Activated naive CD8-positive, alpha-beta T cell treated with anti-CD3 and anti-CD28 coated beads, Interleukin-2, amount 10 ng/mL, durations not matched to agents 7 days and 5 days (primary cell): ENCODE measurements at regions not wholly inside any gene's neighbourhood (a gene's known extent, or its start where the extent isn't known, plus 50 kb on each side); places are given as distances from the start of the nearest gene placed in this dataset.
"Not testable (repeated sequence)": the region's sequence is repeated elsewhere in the genome, so short reads cannot be mapped to it uniquely, and the experiment has no call there.

Experiments
- ATAC-seq: fragments of 150-1000 bp; cut with Tn5 transposase; one replicate; pipeline ENCODE4 v1.10.0; 2021; ENCODE audit warnings: low read depth, moderate library complexity
- POLR2A ChIA-PET: fragments of 350-600 bp; sonication (Branson Sonifier 250); formaldehyde crosslinking; loops from one replicate; lab custom pipeline; 2021; ENCODE audit warnings: antibody characterized with exemption; lab: Charles Lee
- DNase-seq: peaks from one replicate; pipeline ENCODE4 v3.0.0; 2021
- H3K27ac Mint-ChIP-seq: one replicate; pipeline ENCODE4 v1.8.0; 2022; ENCODE audit warnings: mild to moderate bottlenecking, mixed read lengths
- H3K27me3 Mint-ChIP-seq: one replicate; pipeline ENCODE4 v1.8.0; 2022; ENCODE audit warnings: mild to moderate bottlenecking, moderate library complexity, mixed read lengths
- H3K36me3 Mint-ChIP-seq: one replicate; pipeline ENCODE4 v1.8.0; 2021; ENCODE audit warnings: mild to moderate bottlenecking, mixed read lengths
- H3K4me1 Mint-ChIP-seq: one replicate; pipeline ENCODE4 v1.8.0; 2021; ENCODE audit warnings: mixed read lengths
- H3K4me3 Mint-ChIP-seq: one replicate; pipeline ENCODE4 v1.8.0; 2022; ENCODE audit warnings: mild to moderate bottlenecking, moderate library complexity, mixed read lengths
- H3K9me3 Mint-ChIP-seq: one replicate; pipeline ENCODE4 v1.8.0; 2021; ENCODE audit warnings: mixed read lengths

- POLR2A ChIA-PET: no interaction called here
- DNase-seq: no peak
- Mint-ChIP-seq H3K9me3 (peaks cover 2% of the 10 kb centered on the region), H3K36me3 (no peaks in the 10 kb centered on the region), H3K4me3 (no peak overlapping the region), H3K27me3 (peaks cover 2% of the 10 kb centered on the region), H3K4me1 (no peaks in the 10 kb centered on the region), H3K27ac (no peak overlapping the region)
- ATAC-seq: no peak
These were observed 267.5 kb downstream of the ANKRD50 start for GRCh38 chr4:124445071-124445470.

GRCh38 chr4:124449881-124450280 is 262.7 kb downstream of the ANKRD50 start:
- H3K27me3 Mint-ChIP-seq: no peaks in the 10 kb centered on the region
- peaks cover 2% of the 10 kb centered on the region for H3K9me3 Mint-ChIP-seq
- H3K4me1 Mint-ChIP-seq: no peaks in the 10 kb centered on the region
- POLR2A ChIA-PET: no interaction called here
- no peaks in the 10 kb centered on the region for H3K36me3 Mint-ChIP-seq
- ATAC-seq (no peak), DNase-seq (no peak)
- no peak overlapping the region for H3K27ac Mint-ChIP-seq
- no peak overlapping the region for H3K4me3 Mint-ChIP-seq

GRCh38 chr4:124450851-124451250 is 261.7 kb downstream of the ANKRD50 start:
- Mint-ChIP-seq H3K4me1 (no peaks in the 10 kb centered on the region), H3K27ac (no peak overlapping the region), H3K27me3 (no peaks in the 10 kb centered on the region), H3K4me3 (no peak overlapping the region), H3K36me3 (no peaks in the 10 kb centered on the region), H3K9me3 (peaks cover 2% of the 10 kb centered on the region)
- ATAC-seq (no peak), DNase-seq (no peak)
- POLR2A ChIA-PET: no interaction called here

GRCh38 chr4:124454772-124455270 is 257.7 kb downstream of the ANKRD50 start:
- H3K27me3 Mint-ChIP-seq: no peaks in the 10 kb centered on the region

GRCh38 chr4:124455671-124456070 is 256.9 kb downstream of the ANKRD50 start:
- no peak for DNase-seq
- ATAC-seq: no peak
- Mint-ChIP-seq H3K4me3 (no peak overlapping the region), H3K27me3 (no peaks in the 10 kb centered on the region), H3K4me1 (no peaks in the 10 kb centered on the region), H3K27ac (no peak overlapping the region), H3K9me3 (peaks cover 1% of the 10 kb centered on the region), H3K36me3 (no peaks in the 10 kb centered on the region)
- POLR2A ChIA-PET: no interaction called here

More at GRCh38 chr4:124454772-124455270, 257.7 kb downstream of the ANKRD50 start:
- H3K4me3 Mint-ChIP-seq: no peak overlapping the region
- no peaks in the 10 kb centered on the region for H3K4me1 Mint-ChIP-seq
- no peaks in the 10 kb centered on the region for H3K36me3 Mint-ChIP-seq
- H3K9me3 Mint-ChIP-seq: no peaks in the 10 kb centered on the region
- POLR2A ChIA-PET: no interaction called here
- DNase-seq (no peak), ATAC-seq (no peak)
- H3K27ac Mint-ChIP-seq: no peak overlapping the region

- ATAC-seq (no peak), DNase-seq (no peak)
- peaks cover 11% of the 10 kb centered on the region for H3K9me3 Mint-ChIP-seq
- no peaks in the 10 kb centered on the region for H3K36me3 Mint-ChIP-seq
- POLR2A ChIA-PET: no interaction called here
- no peaks in the 10 kb centered on the region for H3K4me1 Mint-ChIP-seq
- no peak overlapping the region for H3K4me3 Mint-ChIP-seq
- H3K27me3 Mint-ChIP-seq: no peaks in the 10 kb centered on the region
- H3K27ac Mint-ChIP-seq: no peak overlapping the region
These were observed 253.2 kb downstream of the ANKRD50 start for GRCh38 chr4:124459196-124459940.

GRCh38 chr4:124459941-124460310 is 252.6 kb downstream of the ANKRD50 start:
- Mint-ChIP-seq H3K9me3 (peaks cover 11% of the 10 kb centered on the region), H3K36me3 (no peaks in the 10 kb centered on the region), H3K27me3 (no peaks in the 10 kb centered on the region), H3K4me1 (no peaks in the 10 kb centered on the region), H3K27ac (no peak overlapping the region), H3K4me3 (no peak overlapping the region)
- DNase-seq (no peak), ATAC-seq (no peak)
- POLR2A ChIA-PET: no interaction called here

GRCh38 chr4:124461592-124461991 is 250.9 kb downstream of the ANKRD50 start:
- DNase-seq, POLR2A ChIA-PET, ATAC-seq, H3K4me1 Mint-ChIP-seq, H3K36me3 Mint-ChIP-seq, H3K4me3 Mint-ChIP-seq, H3K27me3 Mint-ChIP-seq, H3K27ac Mint-ChIP-seq: not testable (repeated sequence)
- peaks cover 11% of the 10 kb centered on the region for H3K9me3 Mint-ChIP-seq

GRCh38 chr4:124462954-124463828 is 249.3 kb downstream of the ANKRD50 start:
- H3K36me3 Mint-ChIP-seq: no peaks in the 10 kb centered on the region

GRCh38 chr4:124464836-124465235 is 247.7 kb downstream of the ANKRD50 start:
- DNase-seq (no peak), ATAC-seq (no peak)
- Mint-ChIP-seq H3K27ac (no peak overlapping the region), H3K4me3 (no peak overlapping the region), H3K4me1 (no peaks in the 10 kb centered on the region), H3K27me3 (no peaks in the 10 kb centered on the region), H3K9me3 (peaks cover 11% of the 10 kb centered on the region), H3K36me3 (no peaks in the 10 kb centered on the region)
- POLR2A ChIA-PET: no interaction called here

More at GRCh38 chr4:124462954-124463828, 249.3 kb downstream of the ANKRD50 start:
- POLR2A ChIA-PET: no interaction called here
- Mint-ChIP-seq H3K4me3 (no peak overlapping the region), H3K9me3 (peaks cover 11% of the 10 kb centered on the region), H3K27me3 (no peaks in the 10 kb centered on the region), H3K27ac (no peak overlapping the region), H3K4me1 (no peaks in the 10 kb centered on the region)
- ATAC-seq (no peak), DNase-seq (no peak)

- no peaks in the 10 kb centered on the region for H3K4me1 Mint-ChIP-seq
- H3K27ac Mint-ChIP-seq: no peak overlapping the region
- ATAC-seq (no peak), DNase-seq (no peak)
- no peaks in the 10 kb centered on the region for H3K9me3 Mint-ChIP-seq
- no peak overlapping the region for H3K4me3 Mint-ChIP-seq
- H3K36me3 Mint-ChIP-seq: no peaks in the 10 kb centered on the region
- POLR2A ChIA-PET: no interaction called here
- H3K27me3 Mint-ChIP-seq: no peaks in the 10 kb centered on the region
These were observed 244.2 kb downstream of the ANKRD50 start for GRCh38 chr4:124468360-124468759.

GRCh38 chr4:124469981-124470380 is 242.6 kb downstream of the ANKRD50 start:
- Mint-ChIP-seq H3K27ac (no peak overlapping the region), H3K9me3 (no peaks in the 10 kb centered on the region), H3K4me3 (no peak overlapping the region), H3K4me1 (no peaks in the 10 kb centered on the region), H3K27me3 (no peaks in the 10 kb centered on the region), H3K36me3 (no peaks in the 10 kb centered on the region)
- ATAC-seq (no peak), DNase-seq (no peak)
- POLR2A ChIA-PET: no interaction called here

- no peaks in the 10 kb centered on the region for H3K36me3 Mint-ChIP-seq
- no peaks in the 10 kb centered on the region for H3K4me1 Mint-ChIP-seq
- POLR2A ChIA-PET: no interaction called here
These were observed 234.1 kb downstream of the ANKRD50 start for GRCh38 chr4:124478470-124478869.

GRCh38 chr4:124480061-124480460 is 232.5 kb downstream of the ANKRD50 start:
- DNase-seq: no peak
- H3K4me3 Mint-ChIP-seq: no peak overlapping the region
- H3K27ac Mint-ChIP-seq: no peak overlapping the region
- H3K27me3 Mint-ChIP-seq: no peaks in the 10 kb centered on the region
- no peaks in the 10 kb centered on the region for H3K9me3 Mint-ChIP-seq
- H3K4me1 Mint-ChIP-seq: no peaks in the 10 kb centered on the region
- ATAC-seq: no peak
- POLR2A ChIA-PET: no interaction called here
- no peaks in the 10 kb centered on the region for H3K36me3 Mint-ChIP-seq

More at GRCh38 chr4:124478470-124478869, 234.1 kb downstream of the ANKRD50 start:
- DNase-seq (no peak), ATAC-seq (no peak)
- no peaks in the 10 kb centered on the region for H3K27me3 Mint-ChIP-seq
- H3K27ac Mint-ChIP-seq: no peak overlapping the region
- no peaks in the 10 kb centered on the region for H3K9me3 Mint-ChIP-seq
- H3K4me3 Mint-ChIP-seq: no peak overlapping the region
